NOMO-1 treated with DMSO at 0.1 percent for 48 hours (cell line): ENCODE measurements at regions not wholly inside any gene's neighbourhood (a gene's known extent, or its start where the extent isn't known, plus 50 kb on each side); places are given as distances from the start of the nearest gene placed in this dataset.
"Not testable (repeated sequence)": the region's sequence is repeated elsewhere in the genome, so short reads cannot be mapped to it uniquely, and the experiment has no call there.

Source experiments
- DNase-seq: peaks from one replicate; lab custom pipeline; 2025; ENCODE audit not compliant: unreplicated experiment; lab: John Stamatoyannopoulos, UW

DNA sequence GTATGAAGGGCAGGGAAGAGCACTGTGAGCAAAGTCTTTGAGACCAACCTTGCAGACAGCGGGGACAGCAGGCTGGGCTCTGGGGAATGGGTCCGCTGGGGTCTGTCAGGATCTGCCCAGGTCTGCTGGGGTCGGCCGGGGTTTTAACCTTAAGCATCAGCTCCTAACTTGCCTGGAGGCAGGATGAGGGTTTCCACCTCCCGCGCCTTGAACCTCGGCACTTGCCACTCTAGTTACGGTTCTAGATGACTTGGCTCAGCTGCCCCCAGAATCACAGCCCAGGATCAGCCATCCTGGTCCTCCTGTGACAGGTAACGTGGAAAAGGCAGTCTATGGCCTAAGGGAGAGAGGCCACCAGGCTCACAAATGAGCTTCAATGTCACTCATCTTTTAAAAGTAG, 50.4 kb upstream of the CACUL1 start:
- DNase-seq, result no peak

GRCh38 chr10:118807512-118808305, 52.9 kb upstream of the CACUL1 start:
- no peak for DNase-seq

DNA sequence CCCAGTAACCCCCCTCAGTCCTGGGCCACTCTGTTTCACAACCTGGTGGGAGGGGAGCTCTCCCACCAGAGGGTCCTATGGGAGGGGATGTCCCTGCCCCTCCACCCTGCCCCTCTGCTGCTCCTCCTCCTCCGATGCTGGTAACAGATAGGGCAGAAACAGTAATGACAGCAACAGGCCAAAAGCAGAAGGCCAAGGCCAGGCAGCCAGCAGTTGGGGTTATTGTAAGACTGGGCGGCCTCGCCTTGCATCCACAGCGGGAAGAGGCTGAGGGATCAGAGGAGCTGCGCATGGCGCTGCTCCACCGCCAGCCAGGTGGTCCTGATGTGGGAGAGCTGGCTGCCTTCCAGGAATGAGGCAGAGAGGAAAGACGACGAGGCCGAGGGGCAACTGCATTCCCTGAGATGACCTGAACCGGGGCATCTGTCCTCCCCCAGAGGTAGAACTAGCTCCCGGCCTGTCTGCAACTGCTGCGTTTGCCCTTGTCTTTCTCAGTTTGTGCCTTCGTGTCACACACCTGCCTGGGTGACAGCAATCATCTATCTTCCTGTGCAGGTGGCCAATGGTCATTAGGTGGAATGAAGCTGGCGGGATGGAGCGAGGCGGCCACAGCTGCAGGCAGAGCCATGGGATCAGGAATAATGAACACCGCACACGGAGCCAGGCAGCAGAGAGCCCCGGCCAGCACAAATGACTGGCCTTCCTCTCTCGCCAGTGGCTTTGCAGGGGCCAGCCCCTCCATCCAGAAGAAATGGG, 54.0 kb upstream of the CACUL1 start:
- DNase-seq, result no peak

GRCh38 chr10:118809357-118810220, 54.8 kb upstream of the CACUL1 start:
- DNase-seq, result no peak

- no peak for DNase-seq
These were observed 56.2 kb upstream of the CACUL1 start for GRCh38 chr10:118810796-118811505.

GRCh38 chr10:118811675-118812392, 57.1 kb upstream of the CACUL1 start:
- DNase-seq, result no peak

DNA sequence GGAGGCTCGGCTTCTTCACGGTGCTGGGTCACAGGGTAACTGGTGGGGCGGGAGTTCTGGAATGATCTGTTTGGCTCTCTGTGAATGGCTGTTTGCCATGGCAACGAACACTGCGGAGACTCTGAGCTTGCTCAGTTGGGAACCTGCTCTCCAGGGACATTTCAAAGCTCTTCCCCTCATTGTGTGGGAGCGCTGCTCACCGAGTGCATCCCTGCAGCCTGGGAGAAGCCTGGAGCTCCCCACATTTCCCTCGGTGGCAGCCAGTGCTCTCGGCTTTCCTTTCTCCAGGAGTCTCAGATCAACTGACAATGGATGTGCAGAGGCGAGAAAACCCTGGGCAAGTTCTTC, 57.6 kb upstream of the CACUL1 start:
- DNase-seq, result no peak

- DNase-seq, result not testable (repeated sequence)
These were observed 58.2 kb upstream of the CACUL1 start for GRCh38 chr10:118813001-118813400.

DNA sequence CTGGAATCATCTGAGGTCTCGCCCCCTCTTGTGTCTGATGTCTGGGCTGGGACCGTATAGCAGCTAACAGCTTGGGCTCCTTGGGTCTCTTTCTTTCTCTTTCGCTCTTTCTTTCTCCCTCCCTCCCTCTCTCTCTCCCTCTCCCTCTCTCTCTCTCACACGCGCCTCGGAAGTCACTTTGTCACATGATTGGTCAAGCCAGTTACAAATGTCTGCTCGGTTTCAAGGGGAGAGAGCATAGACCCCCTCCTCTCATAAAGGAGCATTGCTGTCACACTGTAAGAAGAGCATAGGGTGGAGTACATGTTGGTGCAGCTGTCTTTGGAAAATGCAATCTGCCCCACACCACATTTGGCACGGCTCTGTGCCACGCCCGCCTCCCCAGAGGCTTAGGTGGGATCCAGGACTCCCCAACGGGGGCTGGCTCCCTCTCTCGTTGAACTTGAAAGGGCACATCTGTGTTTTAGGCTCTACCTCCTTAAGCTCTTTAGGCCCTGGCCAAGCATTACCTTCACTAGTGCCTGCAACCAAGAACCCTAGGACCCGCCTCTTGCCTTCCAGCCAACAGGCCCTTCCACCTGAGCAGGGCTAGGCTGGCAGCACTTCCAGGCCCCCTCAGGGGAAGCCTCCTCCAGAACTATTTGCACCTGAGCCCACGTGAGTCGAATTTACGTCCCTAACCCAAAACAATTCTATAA, 61.9 kb upstream of the CACUL1 start:
- DNase-seq, result no peak

- no peak for DNase-seq
These were observed 62.7 kb upstream of the CACUL1 start for GRCh38 chr10:118817328-118818068.

GRCh38 chr10:118818621-118819221, 64.0 kb upstream of the CACUL1 start:
- no peak for DNase-seq

GRCh38 chr10:118820326-118821116, 65.8 kb upstream of the CACUL1 start:
- no peak for DNase-seq

DNA sequence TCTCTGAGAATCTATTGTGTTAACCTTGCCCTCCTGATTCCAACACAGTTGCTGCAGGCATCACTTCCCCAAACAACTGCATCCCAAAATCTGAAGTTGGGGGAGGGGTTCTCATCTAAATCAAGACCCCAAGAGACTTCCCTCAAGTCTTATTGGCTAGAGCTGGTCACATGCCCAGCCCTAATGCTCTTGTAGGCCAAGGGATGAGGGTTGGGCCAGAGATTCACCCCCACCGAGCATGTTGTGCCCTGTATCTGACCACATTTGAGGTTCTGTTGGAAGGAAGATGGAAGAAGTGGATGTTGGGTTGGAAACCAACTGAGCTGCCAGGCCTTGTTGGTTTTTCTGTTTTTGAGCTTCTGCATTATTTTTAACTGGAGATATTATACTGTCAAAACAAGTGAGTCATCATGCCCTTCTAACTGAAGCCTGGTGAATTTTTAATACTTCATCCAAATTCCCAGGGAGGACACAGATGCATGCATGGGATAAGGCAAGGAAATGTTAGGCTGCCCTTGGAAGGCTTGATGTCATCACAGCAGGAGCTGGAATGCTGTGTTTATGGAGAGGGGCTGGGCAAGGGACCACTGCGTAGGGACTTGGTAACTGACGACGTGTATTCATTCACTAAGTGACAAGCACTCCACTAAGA, 68.6 kb upstream of the CACUL1 start:
- no peak for DNase-seq

DNA sequence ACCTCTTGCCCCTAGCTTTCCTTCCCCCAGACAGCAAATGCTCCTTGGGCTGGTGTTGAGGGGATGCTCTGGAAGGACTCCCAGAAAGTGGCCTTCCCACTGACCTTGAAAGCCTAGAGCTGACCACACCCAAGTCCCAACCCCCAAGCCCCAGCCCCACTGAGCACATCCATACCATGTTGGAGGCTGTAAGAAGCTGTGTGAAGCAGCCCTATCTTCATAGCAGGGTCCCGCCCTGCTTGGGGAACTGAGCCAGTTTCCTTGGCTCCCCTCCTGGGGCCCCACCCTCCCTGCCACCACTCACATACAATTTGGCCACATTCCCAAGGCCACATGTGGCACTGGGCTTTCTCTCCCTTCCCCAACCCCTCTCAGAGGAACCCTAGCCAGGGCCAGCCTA, 72.3 kb upstream of the CACUL1 start:
- no peak for DNase-seq

DNA sequence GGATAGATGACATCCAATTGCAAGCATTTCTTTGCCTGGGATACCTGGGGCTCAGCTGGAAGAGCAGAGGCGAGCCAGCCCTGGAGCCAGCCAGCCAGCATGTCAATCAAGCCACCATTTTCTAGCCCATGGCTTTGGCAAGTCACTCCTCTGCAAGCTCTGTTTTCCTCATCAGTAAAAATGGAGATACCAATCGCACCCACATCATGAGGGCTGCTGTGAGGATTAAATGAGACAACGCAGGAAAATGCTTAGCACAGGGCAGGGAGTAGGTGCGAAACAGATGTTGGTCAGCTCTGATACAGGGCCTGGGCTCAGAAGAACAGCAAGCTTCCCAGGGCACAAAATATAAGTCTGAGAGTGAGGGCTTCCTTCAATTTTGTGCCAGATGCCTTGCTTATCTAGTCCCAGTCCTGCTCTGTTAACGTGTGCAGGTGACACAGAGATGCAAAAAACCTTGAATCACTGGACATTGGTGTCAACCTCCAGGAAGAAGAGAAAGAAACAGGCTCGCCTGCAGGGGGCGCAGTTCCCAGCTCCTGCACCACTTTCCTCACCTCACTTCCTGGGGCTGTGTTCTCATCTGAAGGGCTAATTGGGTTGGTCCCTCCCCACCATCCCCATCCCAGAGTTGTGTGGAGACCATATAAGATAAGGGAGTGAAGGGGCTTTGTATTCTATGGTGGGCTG, 72.8 kb upstream of the CACUL1 start:
- no peak for DNase-seq

DNA sequence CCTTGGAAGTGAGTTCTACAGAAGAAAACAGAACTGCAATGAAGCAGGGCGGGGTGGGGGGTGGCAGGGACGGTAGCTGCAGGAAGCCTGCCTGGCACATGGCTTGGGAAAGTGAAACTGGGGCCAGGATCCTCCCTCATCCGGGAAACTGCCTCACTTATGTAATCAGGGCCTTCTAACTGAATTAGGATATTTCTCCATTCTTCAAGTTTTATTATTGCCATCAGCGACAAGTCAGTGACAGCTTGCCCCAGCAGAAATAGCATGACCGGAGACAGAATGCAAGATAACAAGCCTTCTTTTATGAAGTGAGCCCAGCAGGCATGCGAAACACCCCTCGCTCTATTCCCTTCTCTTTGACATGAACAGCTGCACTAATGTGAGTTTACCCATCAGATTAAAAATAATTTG, 77.5 kb upstream of the CACUL1 start:
- peak; percentile 71 for DNase-seq

DNA sequence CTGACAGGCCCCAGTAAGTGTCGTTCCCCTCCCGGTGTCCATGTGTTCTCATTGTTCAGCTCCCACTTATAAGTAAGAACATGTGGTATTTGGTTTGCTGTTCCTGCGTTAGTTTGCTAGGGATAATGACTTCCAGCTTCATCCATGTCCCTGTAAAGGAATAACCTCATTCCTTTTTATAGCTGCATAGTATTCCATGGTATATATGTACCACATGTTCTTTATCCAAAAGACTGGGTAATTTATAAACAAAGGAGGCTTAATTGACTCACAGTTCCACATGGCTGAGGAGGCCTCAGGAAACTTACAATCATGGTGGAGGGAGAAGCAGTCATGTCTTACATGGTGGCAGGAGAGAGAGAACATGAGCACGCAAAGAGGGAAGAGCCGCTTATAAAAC, 79.6 kb upstream of the CACUL1 start:
- DNase-seq, result not testable (repeated sequence)
